ENCODE measurements at regions not wholly inside any gene's neighbourhood (a gene's known extent, or its start where the extent isn't known, plus 50 kb on each side); places are given as distances from the start of the nearest gene placed in this dataset.

DNA sequence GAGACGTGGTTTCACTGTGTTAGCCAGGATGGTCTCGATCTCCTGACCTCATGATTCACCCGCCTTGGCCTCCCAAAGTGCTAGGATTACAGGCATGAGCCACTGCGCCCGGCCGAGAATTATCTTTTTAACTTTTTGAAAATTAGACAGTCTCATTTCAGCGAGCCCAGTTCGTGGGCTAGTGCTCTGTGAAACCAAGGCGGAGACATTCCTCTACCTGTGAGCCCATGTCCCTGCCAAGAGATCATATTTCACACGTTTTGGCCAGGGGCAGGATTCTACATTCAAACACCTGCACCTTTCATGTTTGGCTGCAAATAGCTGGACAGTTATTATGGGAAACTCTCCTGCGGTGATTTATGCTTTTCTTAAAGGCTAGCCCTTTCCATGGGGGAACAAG is 60.3 kb downstream of the IRAG1 start:
- Histone ChIP-seq H3K4me3 (ENCODE audit: low read depth in 1 of 3, low read length in 3 of 3) (no peak overlapping the region), H3K27ac (ENCODE audit: low read depth in 1 of 2, low read length in 2 of 2) (no peak overlapping the region), H3K9me3 (ENCODE audit: control insufficient read depth in 4 of 4, low read length in 3 of 4) (no peaks in the 10 kb centered on the region), H3K4me1 (ENCODE audit: control insufficient read depth in 4 of 4, insufficient read depth in 4 of 4, low read length in 3 of 4) (no peaks in the 10 kb centered on the region), H3K36me3 (ENCODE audit: control insufficient read depth in 4 of 4, insufficient read depth in 3 of 4, low read depth in 1 of 4, low read length in 3 of 4) (no peaks in the 10 kb centered on the region), H3K9ac (ENCODE audit: low read depth in 1 of 2, low read length in 2 of 2) (no peak overlapping the region), H3K27me3 (ENCODE audit: control insufficient read depth in 4 of 4, insufficient read depth in 4 of 4, low read length in 3 of 4) (no peaks in the 10 kb centered on the region)
- DNase-seq (ENCODE audit: low spot score), result no peak
- WGBS, result 82% methylated on average over 11 of the region's 11 CpGs
- TF ChIP-seq RXRA (IDR thresholded peaks at IDR 0.05), result no peak
- TF ChIP-seq, protein P1, sequence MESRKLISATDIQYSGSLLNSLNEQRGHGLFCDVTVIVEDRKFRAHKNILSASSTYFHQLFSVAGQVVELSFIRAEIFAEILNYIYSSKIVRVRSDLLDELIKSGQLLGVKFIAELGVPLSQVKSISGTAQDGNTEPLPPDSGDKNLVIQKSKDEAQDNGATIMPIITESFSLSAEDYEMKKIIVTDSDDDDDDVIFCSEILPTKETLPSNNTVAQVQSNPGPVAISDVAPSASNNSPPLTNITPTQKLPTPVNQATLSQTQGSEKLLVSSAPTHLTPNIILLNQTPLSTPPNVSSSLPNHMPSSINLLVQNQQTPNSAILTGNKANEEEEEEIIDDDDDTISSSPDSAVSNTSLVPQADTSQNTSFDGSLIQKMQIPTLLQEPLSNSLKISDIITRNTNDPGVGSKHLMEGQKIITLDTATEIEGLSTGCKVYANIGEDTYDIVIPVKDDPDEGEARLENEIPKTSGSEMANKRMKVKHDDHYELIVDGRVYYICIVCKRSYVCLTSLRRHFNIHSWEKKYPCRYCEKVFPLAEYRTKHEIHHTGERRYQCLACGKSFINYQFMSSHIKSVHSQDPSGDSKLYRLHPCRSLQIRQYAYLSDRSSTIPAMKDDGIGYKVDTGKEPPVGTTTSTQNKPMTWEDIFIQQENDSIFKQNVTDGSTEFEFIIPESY (IDR thresholded peaks at IDR 0.05), result no peak

- no peaks in the 10 kb centered on the region for H3K36me3 ChIP-seq (ENCODE audit: control insufficient read depth in 4 of 4, insufficient read depth in 3 of 4, low read depth in 1 of 4, low read length in 3 of 4)
- H3K27ac ChIP-seq (ENCODE audit: low read depth in 1 of 2, low read length in 2 of 2), result no peak overlapping the region
These were observed 61.1 kb downstream of the IRAG1 start for GRCh38 chr11:10632483-10632882.

More at GRCh38 chr11:10632483-10632882, 61.1 kb downstream of the IRAG1 start:
- no peak overlapping the region for H3K4me3 ChIP-seq (ENCODE audit: low read depth in 1 of 3, low read length in 3 of 3)
- H3K27me3 ChIP-seq (ENCODE audit: control insufficient read depth in 4 of 4, insufficient read depth in 4 of 4, low read length in 3 of 4), result no peaks in the 10 kb centered on the region
- 83% methylated on average over 5 of the region's 5 CpGs for WGBS
- H3K9ac ChIP-seq (ENCODE audit: low read depth in 1 of 2, low read length in 2 of 2), result no peak overlapping the region
- no peak for DNase-seq (ENCODE audit: low spot score)
- TF ChIP-seq NR2F2 (IDR thresholded peaks at IDR 0.05), result no peak
- TF ChIP-seq, protein P1 (IDR thresholded peaks at IDR 0.05), result no peak
- no peak for TF ChIP-seq ATF3 (IDR thresholded peaks at IDR 0.05)
- no peak for TF ChIP-seq HNF4G (IDR thresholded peaks at IDR 0.05)
- TF ChIP-seq RAD21 (IDR thresholded peaks at IDR 0.05), result no peak
- no peak for TF ChIP-seq JUND (IDR thresholded peaks at IDR 0.05)
- TF ChIP-seq RXRA (IDR thresholded peaks at IDR 0.05), result no peak
- TF ChIP-seq GABPA (IDR thresholded peaks at IDR 0.05 in 1 of 2, conservative IDR thresholded peaks at IDR 0.05 in 1 of 2), result no peak
- TF ChIP-seq, protein P2, sequence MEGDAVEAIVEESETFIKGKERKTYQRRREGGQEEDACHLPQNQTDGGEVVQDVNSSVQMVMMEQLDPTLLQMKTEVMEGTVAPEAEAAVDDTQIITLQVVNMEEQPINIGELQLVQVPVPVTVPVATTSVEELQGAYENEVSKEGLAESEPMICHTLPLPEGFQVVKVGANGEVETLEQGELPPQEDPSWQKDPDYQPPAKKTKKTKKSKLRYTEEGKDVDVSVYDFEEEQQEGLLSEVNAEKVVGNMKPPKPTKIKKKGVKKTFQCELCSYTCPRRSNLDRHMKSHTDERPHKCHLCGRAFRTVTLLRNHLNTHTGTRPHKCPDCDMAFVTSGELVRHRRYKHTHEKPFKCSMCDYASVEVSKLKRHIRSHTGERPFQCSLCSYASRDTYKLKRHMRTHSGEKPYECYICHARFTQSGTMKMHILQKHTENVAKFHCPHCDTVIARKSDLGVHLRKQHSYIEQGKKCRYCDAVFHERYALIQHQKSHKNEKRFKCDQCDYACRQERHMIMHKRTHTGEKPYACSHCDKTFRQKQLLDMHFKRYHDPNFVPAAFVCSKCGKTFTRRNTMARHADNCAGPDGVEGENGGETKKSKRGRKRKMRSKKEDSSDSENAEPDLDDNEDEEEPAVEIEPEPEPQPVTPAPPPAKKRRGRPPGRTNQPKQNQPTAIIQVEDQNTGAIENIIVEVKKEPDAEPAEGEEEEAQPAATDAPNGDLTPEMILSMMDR (IDR thresholded peaks at IDR 0.05; ENCODE audit: low read depth, low read length, missing input control), result no peak
- TF ChIP-seq EGR1 (IDR thresholded peaks at IDR 0.05; ENCODE audit: low read depth in 2 of 2), result no peak
- TF ChIP-seq HNF4A (conservative IDR thresholded peaks at IDR 0.05), result no peak
- no peak for TF ChIP-seq SP1 (IDR thresholded peaks at IDR 0.05)
- TF ChIP-seq FOXA1 (IDR thresholded peaks at IDR 0.05), result no peak
- no peak for TF ChIP-seq TAF1 (conservative IDR thresholded peaks at IDR 0.05)
- TF ChIP-seq, protein P3, sequence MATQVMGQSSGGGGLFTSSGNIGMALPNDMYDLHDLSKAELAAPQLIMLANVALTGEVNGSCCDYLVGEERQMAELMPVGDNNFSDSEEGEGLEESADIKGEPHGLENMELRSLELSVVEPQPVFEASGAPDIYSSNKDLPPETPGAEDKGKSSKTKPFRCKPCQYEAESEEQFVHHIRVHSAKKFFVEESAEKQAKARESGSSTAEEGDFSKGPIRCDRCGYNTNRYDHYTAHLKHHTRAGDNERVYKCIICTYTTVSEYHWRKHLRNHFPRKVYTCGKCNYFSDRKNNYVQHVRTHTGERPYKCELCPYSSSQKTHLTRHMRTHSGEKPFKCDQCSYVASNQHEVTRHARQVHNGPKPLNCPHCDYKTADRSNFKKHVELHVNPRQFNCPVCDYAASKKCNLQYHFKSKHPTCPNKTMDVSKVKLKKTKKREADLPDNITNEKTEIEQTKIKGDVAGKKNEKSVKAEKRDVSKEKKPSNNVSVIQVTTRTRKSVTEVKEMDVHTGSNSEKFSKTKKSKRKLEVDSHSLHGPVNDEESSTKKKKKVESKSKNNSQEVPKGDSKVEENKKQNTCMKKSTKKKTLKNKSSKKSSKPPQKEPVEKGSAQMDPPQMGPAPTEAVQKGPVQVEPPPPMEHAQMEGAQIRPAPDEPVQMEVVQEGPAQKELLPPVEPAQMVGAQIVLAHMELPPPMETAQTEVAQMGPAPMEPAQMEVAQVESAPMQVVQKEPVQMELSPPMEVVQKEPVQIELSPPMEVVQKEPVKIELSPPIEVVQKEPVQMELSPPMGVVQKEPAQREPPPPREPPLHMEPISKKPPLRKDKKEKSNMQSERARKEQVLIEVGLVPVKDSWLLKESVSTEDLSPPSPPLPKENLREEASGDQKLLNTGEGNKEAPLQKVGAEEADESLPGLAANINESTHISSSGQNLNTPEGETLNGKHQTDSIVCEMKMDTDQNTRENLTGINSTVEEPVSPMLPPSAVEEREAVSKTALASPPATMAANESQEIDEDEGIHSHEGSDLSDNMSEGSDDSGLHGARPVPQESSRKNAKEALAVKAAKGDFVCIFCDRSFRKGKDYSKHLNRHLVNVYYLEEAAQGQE (IDR thresholded peaks at IDR 0.05), result no peak
- TF ChIP-seq FOXA2 (IDR thresholded peaks at IDR 0.05), result no peak
- H3K9me3 ChIP-seq (ENCODE audit: control insufficient read depth in 4 of 4, low read length in 3 of 4), result no peaks in the 10 kb centered on the region
- no peaks in the 10 kb centered on the region for H3K4me1 ChIP-seq (ENCODE audit: control insufficient read depth in 4 of 4, insufficient read depth in 4 of 4, low read length in 3 of 4)

Measured in liver (tissue), 8 donors.